ENCODE measurements at regions not wholly inside any gene's neighbourhood (a gene's known extent, or its start where the extent isn't known, plus 50 kb on each side); places are given as distances from the start of the nearest gene placed in this dataset.

- TF ChIP-seq YY1 (IDR thresholded peaks at IDR 0.05; ENCODE audit: insufficient read depth, insufficient read length) (no peak), ZNF274 (IDR thresholded peaks at IDR 0.05; ENCODE audit: low read depth, low read length) (no peak), SUZ12 (IDR thresholded peaks at IDR 0.05; ENCODE audit: extremely low read depth, insufficient read depth, insufficient read length) (no peak)
- H3K4me3 ChIP-seq (ENCODE audit: insufficient read length, low read depth) = no peak overlapping the region
- no peak for DNase-seq (ENCODE audit: low read depth, low spot score)
- H3K27me3 ChIP-seq (ENCODE audit: insufficient read depth, insufficient read length) = no peaks in the 10 kb centered on the region
- H3K9me3 ChIP-seq (ENCODE audit: insufficient read depth, low read length) = no peaks in the 10 kb centered on the region
- H3K4me1 ChIP-seq (ENCODE audit: insufficient read depth, insufficient read length) = no peaks in the 10 kb centered on the region
- H3K9ac ChIP-seq (ENCODE audit: insufficient read length, low read depth) = no peak overlapping the region
- no peaks in the 10 kb centered on the region for H3K36me3 ChIP-seq (ENCODE audit: insufficient read depth, insufficient read length, low read length)
These were observed 213.6 kb upstream of the PREP start for GRCh38 chr6:105616521-105616920.

DNA sequence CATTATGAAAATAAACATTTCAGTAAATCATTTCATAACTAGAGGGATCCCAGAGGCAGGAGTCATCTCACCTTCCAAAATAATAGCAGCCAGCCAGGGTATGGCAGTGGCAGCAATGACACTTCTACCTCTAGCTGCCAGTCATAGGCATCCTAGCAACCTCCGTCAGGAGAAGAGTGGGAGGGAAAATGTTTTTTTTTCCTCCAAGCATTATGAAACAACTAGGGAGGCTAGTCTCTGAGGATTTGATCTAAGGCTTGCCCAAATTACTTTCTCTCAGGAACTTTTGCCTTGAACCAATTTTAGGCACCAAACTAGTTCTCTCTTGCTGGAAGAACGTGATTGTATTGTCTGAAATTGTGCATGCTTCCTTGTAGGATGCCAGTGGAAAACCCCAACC is 208.7 kb upstream of the PREP start:
- no peak for DNase-seq (ENCODE audit: low read depth, low spot score)
- TF ChIP-seq ZNF274 (IDR thresholded peaks at IDR 0.05; ENCODE audit: low read depth, low read length) = no peak
- TF ChIP-seq SUZ12 (IDR thresholded peaks at IDR 0.05; ENCODE audit: extremely low read depth, insufficient read depth, insufficient read length) = no peak
- no peak for TF ChIP-seq YY1 (IDR thresholded peaks at IDR 0.05; ENCODE audit: insufficient read depth, insufficient read length)

GRCh38 chr6:105609375-105609991 is 206.6 kb upstream of the PREP start:
- Histone ChIP-seq H3K4me1 (ENCODE audit: insufficient read depth, insufficient read length) (no peaks in the 10 kb centered on the region), H3K9ac (ENCODE audit: insufficient read length, low read depth) (no peak overlapping the region), H3K4me3 (ENCODE audit: insufficient read length, low read depth) (no peak overlapping the region), H3K9me3 (ENCODE audit: insufficient read depth, low read length) (no peaks in the 10 kb centered on the region), H3K27me3 (ENCODE audit: insufficient read depth, insufficient read length) (no peaks in the 10 kb centered on the region), H3K36me3 (ENCODE audit: insufficient read depth, insufficient read length, low read length) (no peaks in the 10 kb centered on the region)
- no peak for TF ChIP-seq ZNF274 (IDR thresholded peaks at IDR 0.05; ENCODE audit: low read depth, low read length)
- TF ChIP-seq SUZ12 (IDR thresholded peaks at IDR 0.05; ENCODE audit: extremely low read depth, insufficient read depth, insufficient read length) = no peak
- TF ChIP-seq YY1 (IDR thresholded peaks at IDR 0.05; ENCODE audit: insufficient read depth, insufficient read length) = no peak
- DNase-seq (ENCODE audit: low read depth, low spot score) = no peak

More for the DNA sequence above, 208.7 kb upstream of the PREP start:
- Histone ChIP-seq H3K9ac (ENCODE audit: insufficient read length, low read depth) (no peak overlapping the region), H3K4me1 (ENCODE audit: insufficient read depth, insufficient read length) (no peaks in the 10 kb centered on the region), H3K36me3 (ENCODE audit: insufficient read depth, insufficient read length, low read length) (no peaks in the 10 kb centered on the region), H3K4me3 (ENCODE audit: insufficient read length, low read depth) (no peak overlapping the region), H3K27me3 (ENCODE audit: insufficient read depth, insufficient read length) (no peaks in the 10 kb centered on the region), H3K9me3 (ENCODE audit: insufficient read depth, low read length) (no peaks in the 10 kb centered on the region)

- no peak for TF ChIP-seq SUZ12 (IDR thresholded peaks at IDR 0.05; ENCODE audit: extremely low read depth, insufficient read depth, insufficient read length)
- TF ChIP-seq ZNF274 (IDR thresholded peaks at IDR 0.05; ENCODE audit: low read depth, low read length) = no peak
- no peak for TF ChIP-seq YY1 (IDR thresholded peaks at IDR 0.05; ENCODE audit: insufficient read depth, insufficient read length)
- H3K4me1 ChIP-seq (ENCODE audit: insufficient read depth, insufficient read length) = no peaks in the 10 kb centered on the region
- no peak overlapping the region for H3K9ac ChIP-seq (ENCODE audit: insufficient read length, low read depth)
- no peak for DNase-seq (ENCODE audit: low read depth, low spot score)
- H3K9me3 ChIP-seq (ENCODE audit: insufficient read depth, low read length) = no peaks in the 10 kb centered on the region
- H3K4me3 ChIP-seq (ENCODE audit: insufficient read length, low read depth) = no peak overlapping the region
- no peaks in the 10 kb centered on the region for H3K27me3 ChIP-seq (ENCODE audit: insufficient read depth, insufficient read length)
- H3K36me3 ChIP-seq (ENCODE audit: insufficient read depth, insufficient read length, low read length) = no peaks in the 10 kb centered on the region
These were observed 206.0 kb upstream of the PREP start for GRCh38 chr6:105608711-105609374.

- Histone ChIP-seq H3K4me3 (ENCODE audit: insufficient read length, low read depth) (no peak overlapping the region), H3K9ac (ENCODE audit: insufficient read length, low read depth) (no peak overlapping the region), H3K4me1 (ENCODE audit: insufficient read depth, insufficient read length) (no peaks in the 10 kb centered on the region), H3K9me3 (ENCODE audit: insufficient read depth, low read length) (no peaks in the 10 kb centered on the region), H3K27me3 (ENCODE audit: insufficient read depth, insufficient read length) (no peaks in the 10 kb centered on the region), H3K36me3 (ENCODE audit: insufficient read depth, insufficient read length, low read length) (no peaks in the 10 kb centered on the region)
- no peak for DNase-seq (ENCODE audit: low read depth, low spot score)
- TF ChIP-seq ZNF274 (IDR thresholded peaks at IDR 0.05; ENCODE audit: low read depth, low read length) = no peak
- TF ChIP-seq YY1 (IDR thresholded peaks at IDR 0.05; ENCODE audit: insufficient read depth, insufficient read length) = no peak
- no peak for TF ChIP-seq SUZ12 (IDR thresholded peaks at IDR 0.05; ENCODE audit: extremely low read depth, insufficient read depth, insufficient read length)
These were observed 205.0 kb upstream of the PREP start for GRCh38 chr6:105607636-105608621.

DNA sequence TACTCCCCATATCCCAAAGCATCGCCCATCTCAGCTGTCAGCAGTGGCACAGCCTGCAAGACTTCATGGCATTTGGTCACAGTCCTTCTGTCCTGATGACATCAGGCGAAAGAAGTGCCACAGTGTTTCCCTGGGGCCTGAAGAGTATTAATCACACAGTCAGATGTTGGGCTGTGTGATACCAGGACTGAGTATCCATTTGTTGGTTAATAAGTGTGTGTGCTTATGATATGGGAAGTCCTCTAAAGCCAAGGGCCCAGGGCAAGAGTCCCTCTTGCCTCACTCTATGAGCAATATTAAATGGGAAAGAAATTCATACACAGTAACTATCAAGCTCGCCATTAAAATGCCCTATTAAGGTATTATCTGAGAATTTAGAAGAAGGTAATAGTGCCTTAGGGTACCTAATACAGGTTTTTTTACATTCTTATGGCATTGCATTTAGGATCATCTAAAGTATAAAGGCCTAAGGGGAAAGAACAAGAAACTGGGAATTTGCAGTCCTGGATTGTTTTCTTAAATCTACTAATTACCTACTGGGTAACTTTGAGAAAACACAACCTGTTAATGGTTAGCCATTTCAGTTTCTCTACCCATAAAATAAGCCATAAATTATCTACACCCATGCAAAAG is 204.1 kb upstream of the PREP start:
- no peaks in the 10 kb centered on the region for H3K36me3 ChIP-seq (ENCODE audit: insufficient read depth, insufficient read length, low read length)
- H3K27me3 ChIP-seq (ENCODE audit: insufficient read depth, insufficient read length) = no peaks in the 10 kb centered on the region
- no peaks in the 10 kb centered on the region for H3K4me1 ChIP-seq (ENCODE audit: insufficient read depth, insufficient read length)
- DNase-seq (ENCODE audit: low read depth, low spot score) = no peak
- TF ChIP-seq SUZ12 (IDR thresholded peaks at IDR 0.05; ENCODE audit: extremely low read depth, insufficient read depth, insufficient read length) (no peak), ZNF274 (IDR thresholded peaks at IDR 0.05; ENCODE audit: low read depth, low read length) (no peak), YY1 (IDR thresholded peaks at IDR 0.05; ENCODE audit: insufficient read depth, insufficient read length) (no peak)
- no peak overlapping the region for H3K4me3 ChIP-seq (ENCODE audit: insufficient read length, low read depth)
- no peaks in the 10 kb centered on the region for H3K9me3 ChIP-seq (ENCODE audit: insufficient read depth, low read length)
- no peak overlapping the region for H3K9ac ChIP-seq (ENCODE audit: insufficient read length, low read depth)
